GM19397 (cell line): ENCODE measurements at regions not wholly inside any gene's neighbourhood (a gene's known extent, or its start where the extent isn't known, plus 50 kb on each side); places are given as distances from the start of the nearest gene placed in this dataset.
"Not testable (repeated sequence)": the region's sequence is repeated elsewhere in the genome, so short reads cannot be mapped to it uniquely, and the experiment has no call there.

Experiments used
- ATAC-seq: cut with Tn5 transposase; IDR thresholded peaks from one replicate; pipeline ENCODE4 v1.9.1; 2021; ENCODE audit warnings: mild to moderate bottlenecking, moderate library complexity; ENCODE audit not compliant: unreplicated experiment

DNA sequence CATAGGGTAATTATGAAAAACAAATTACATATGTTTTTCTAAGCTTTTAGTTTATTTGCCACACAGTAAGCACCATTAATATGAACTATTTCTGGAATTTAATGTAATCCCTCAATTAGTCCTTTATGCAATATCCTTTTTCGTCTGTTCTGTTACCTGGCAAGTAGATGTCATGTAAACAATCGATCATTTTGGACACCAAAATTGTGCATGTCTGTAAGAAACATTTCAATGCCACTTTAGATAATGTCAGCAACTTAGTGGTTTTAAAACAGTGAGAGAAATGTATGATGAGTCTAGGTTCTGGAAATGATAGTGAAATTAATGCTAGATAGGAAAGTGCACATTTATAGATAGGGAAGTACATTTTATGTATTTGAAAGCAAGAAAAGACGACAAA, 986.6 kb downstream of the ZPLD1 start:
- ATAC-seq: no peak

GRCh38 chr3:103437883-103438282, 1003.1 kb downstream of the ZPLD1 start:
- no peak for ATAC-seq

GRCh38 chr3:103440539-103441203, 1005.9 kb downstream of the ZPLD1 start:
- no peak for ATAC-seq

DNA sequence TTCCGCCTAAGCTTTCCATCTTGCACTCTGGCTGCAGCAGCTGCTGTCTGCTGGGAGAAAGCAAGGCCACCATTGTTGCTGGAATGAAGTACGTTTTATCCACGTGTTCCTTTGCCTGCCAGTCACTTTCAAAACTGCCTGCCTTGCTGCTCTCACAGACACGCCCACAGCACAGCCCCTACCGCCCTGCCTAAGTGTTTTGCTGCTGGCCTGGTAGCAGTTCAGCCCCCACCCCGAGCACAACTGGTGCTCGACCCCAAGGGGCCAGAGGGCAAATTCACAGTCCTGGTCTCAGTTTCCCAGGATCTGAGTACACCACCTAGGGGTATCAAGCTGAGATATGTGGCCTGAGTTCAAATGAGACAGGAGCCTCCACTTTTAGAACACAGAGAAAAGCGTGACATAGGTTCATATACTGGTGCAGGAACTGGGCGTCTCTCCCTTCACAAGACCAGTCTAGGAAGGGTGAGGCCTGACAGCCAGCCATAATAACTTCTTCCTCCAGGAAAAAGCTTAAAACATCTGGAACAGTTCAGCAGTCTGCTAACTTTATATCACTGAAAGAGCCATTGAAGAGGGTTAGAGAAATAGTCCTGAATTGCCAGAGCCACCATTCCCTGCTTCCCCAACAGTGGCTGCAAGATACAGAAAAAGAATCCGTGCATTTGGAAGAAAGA, 1012.3 kb downstream of the ZPLD1 start:
- no peak for ATAC-seq

DNA sequence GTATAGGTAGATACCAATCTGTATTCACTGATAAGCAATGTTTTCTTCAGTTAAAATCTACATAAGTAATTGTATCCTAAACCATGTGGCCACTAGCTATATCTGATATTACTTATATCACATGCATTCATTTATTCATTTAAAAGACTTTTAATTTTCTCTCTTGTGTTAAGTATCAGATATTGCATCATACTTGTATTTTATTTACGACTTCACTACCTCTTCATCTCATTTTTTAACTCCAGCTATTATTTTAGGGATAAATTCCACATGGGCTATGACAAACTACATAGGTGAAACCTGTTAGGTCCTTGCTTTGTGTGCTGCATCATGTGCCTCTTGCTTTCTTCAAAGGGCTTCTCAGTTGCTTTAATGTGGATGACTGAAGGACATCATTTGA, 1018.3 kb downstream of the ZPLD1 start:
- ATAC-seq: no peak

- no peak for ATAC-seq
Observed at GRCh38 chr3:103459815-103460214, 1025.0 kb downstream of the ZPLD1 start.

DNA sequence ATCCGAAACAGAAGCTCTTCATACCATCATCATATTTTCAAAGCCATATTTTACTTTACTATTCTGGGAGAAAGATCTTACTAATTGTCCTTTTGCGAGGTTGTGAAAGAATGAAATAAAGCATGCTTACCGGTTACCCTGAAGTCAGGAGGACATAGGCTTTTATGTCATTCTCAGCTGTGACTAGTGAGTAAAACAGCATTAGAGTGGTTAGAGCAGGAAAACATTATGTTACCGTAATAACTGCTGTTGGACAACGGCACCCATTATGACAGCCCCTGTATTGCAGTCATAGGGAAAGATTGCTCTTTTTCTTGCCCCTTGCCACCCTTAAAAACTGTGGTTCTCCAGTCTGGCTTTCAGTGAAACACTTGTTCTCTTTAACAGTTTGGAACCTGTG, 1035.7 kb downstream of the ZPLD1 start:
- ATAC-seq: no peak

- ATAC-seq: no peak
Observed at GRCh38 chr3:103494011-103494410, 1059.2 kb downstream of the ZPLD1 start.

DNA sequence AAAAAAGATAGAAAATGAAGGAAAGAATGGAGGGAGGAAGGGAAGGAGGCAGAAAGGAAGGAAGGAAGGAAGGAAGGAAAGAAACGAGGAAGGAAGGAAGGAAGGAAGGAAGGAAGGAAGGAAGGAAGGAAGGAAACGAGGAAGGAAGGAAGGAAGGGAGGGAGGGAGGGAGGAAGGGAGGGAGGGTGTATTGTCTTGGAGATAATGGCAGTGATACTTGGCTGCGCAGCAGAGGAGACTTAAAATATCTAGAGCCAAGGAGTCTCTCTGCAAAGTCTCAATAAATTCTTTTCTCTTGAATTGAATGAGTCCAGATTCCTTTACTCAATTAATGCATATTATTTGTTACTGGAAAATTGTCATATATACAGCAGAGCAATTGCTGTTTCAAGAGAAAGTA, 1059.7 kb downstream of the ZPLD1 start:
- ATAC-seq: no peak

DNA sequence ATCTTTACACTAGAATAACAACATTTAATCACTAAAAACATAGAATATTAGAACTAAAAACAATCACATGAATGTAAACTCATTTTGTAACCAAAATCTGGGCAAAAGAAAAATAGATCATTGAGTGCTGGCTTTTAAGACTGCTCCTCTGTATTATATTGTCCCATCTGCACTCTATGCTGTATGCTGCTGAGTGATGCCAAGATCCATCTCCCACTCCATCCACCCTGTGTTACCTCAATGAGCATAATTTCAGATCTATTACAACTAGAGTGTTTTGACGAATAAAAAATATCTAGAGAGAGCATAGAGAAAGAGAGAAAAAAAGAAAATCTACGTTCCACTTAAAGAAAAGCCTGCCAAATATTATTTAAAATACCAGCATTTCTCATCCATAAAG, 1060.4 kb downstream of the ZPLD1 start:
- ATAC-seq: no peak

GRCh38 chr3:103499132-103499900, 1064.5 kb downstream of the ZPLD1 start:
- no peak for ATAC-seq

GRCh38 chr3:103499967-103500366, 1065.2 kb downstream of the ZPLD1 start:
- ATAC-seq: no peak

DNA sequence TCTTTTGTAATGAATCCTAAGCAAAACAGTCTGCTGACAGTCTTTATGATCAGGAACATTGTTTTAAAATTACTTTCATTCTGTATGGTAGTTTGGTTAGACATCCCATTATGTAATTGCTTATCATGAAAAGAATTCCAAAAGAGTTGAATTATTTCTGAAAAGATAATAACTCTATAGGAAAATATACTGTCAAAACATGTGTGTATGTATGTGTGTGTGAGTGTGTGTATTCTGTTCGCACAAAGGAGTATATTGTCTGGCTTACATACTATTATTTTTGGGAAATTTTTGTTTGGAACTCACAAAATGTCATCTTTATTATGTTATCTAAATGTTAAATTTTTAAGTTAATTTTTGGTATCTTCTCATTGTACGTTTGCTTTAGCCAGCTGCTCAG, 1075.9 kb downstream of the ZPLD1 start:
- ATAC-seq: no peak

GRCh38 chr3:103511891-103512290, 1077.1 kb downstream of the ZPLD1 start:
- ATAC-seq: no peak

DNA sequence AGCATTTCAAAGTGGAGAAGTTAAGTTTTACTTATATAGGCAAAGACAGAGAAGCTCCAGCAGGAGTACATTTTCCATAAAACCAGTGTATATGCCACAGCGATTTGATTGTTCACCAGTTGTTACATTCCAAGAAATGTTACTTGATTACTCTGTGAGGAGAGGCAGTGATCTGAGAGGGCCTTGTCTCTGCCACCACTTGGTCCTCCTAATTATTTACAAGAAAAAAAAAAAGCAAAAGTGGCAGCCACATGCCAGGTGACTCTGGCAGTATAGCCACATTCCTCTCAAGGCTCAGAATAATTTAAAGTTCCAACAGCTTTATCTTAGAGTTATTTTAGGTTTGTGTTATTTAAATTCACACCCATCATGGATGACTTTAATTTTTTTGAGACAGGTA, 1077.8 kb downstream of the ZPLD1 start:
- ATAC-seq: no peak

DNA sequence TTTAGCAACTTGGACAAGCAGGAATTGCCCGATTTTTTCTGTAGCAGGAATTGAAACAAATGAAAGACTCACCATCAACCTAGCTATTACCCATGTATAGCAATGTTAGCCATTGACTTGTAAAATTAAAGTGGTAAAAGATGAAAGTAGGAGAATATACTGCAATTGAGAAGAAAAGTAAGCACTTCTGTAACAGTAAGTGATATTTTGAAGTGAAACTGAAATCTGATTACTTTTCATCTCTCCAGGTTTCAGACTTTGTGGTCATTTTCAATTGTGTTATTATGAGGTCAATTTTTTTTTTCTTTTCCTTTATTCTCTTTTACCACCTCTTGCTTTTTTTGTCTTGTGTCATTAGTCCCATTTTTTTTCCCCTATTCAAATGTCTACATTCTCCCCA, 1078.2 kb downstream of the ZPLD1 start:
- ATAC-seq: no peak

GRCh38 chr3:103515116-103515515, 1080.3 kb downstream of the ZPLD1 start:
- ATAC-seq: no peak

- no peak for ATAC-seq
Observed at GRCh38 chr3:103516950-103517349, 1082.1 kb downstream of the ZPLD1 start.

DNA sequence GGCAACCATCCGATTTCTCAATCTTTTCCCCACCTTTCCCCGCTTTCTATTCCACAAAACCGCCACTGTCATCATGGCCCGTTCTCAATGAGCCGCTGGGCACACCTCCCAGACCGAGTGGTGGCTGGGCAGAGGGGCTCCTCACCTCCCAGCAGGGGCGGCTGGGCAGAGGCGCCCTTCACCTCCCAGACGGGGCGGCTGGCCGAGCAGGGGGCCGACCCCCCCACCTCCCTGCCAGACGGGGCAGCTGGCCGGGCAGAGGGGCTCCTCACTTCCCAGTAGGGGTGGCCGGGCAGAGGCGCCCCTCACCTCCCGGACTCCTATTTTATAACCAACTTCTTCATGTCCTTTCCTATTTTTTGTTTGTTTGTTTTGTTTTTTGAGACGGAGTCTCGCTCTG, 1096.5 kb downstream of the ZPLD1 start:
- ATAC-seq: not testable (repeated sequence)

DNA sequence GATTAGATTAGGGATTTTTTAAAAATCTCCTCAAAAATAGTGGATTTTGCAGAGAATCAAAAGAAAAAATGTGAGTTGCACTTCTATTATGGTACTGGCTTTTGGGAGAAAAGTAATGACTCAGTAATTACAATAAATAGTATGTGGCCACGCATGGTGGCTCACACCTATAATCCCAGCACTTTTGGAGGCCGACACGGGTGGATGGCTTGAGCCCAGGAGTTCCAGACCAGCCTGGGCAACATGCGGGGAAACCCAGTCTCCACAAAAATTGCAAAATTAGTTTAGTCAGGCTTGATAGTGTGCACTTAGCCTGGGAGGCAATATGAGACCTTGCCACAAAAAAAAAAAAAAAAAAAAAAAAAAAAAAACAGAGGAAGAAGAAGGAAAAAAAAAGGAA, 1098.2 kb downstream of the ZPLD1 start:
- ATAC-seq: no peak

GRCh38 chr3:103554451-103554850, 1119.6 kb downstream of the ZPLD1 start:
- no peak for ATAC-seq

- ATAC-seq: not testable (repeated sequence)
Observed at GRCh38 chr3:103564116-103564515, 1129.3 kb downstream of the ZPLD1 start.
